ENCODE measurements at regions not wholly inside any gene's neighbourhood (a gene's known extent, or its start where the extent isn't known, plus 50 kb on each side); places are given as distances from the start of the nearest gene placed in this dataset.
"Not testable (repeated sequence)": the region's sequence is repeated elsewhere in the genome, so short reads cannot be mapped to it uniquely, and the experiment has no call there.

DNA sequence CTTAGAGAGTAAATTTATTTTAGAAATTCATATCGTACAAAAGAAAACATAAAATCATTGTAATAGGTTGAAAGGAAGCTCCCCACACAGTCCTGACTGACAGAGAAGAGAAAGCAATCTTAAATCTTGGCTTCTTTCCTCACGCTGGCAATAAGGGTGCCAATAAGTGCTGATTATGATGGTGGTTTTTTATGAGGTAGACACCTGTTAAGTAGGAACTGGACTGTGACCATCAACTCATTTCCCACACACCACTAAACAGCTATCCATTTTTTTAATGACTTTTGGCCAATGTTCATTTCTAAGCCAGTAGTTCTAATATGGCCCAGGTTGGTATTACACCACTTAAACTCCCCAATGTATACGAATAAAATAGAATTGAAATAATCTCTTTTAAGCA, 893.5 kb upstream of the NUDT12 start:
- DNase-seq: peak; percentile 7 to 16

GRCh38 chr5:104452550-104452949, 890.0 kb upstream of the NUDT12 start:
- no peak for DNase-seq

- not testable (repeated sequence) for DNase-seq
These were observed 889.3 kb upstream of the NUDT12 start for GRCh38 chr5:104451911-104452310.

DNA sequence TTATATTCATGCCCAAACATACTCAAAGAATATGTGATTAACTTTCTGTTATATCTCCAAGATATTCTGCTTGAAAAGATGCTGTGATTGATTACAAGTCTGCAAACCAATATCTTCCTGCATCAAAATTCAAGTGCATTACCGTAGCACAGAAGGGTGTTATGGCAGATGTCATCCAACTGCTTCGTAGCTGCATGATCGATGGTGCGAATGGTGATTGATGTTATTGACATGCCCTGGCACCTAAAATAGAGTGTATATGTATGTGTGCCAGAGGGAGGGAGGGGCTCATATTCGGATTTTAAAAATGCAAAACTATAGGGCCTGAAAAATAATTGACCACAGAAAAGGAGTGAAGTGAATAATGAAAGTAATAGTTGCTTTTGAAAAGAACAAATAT, 882.1 kb upstream of the NUDT12 start:
- DNase-seq: no peak

DNA sequence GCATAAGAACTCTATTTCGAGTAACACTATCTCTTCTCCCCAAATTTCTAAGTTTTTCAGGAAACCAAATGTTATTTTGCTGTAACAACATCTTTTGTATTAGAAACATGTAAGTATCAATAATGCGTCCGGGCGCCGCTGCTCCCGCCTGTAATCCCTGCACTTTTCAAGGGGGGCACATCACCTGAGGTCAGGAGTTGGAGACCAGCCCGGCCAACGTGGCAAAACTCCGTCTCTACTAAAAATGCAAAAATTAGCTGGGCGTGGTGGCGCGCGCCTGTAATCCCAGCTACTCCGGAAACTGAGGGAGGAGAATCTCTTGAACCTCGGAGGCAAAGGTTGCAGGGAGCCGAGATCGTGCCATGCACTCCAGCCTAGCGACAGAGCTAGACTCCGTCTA, 881.1 kb upstream of the NUDT12 start:
- DNase-seq: no peak

DNA sequence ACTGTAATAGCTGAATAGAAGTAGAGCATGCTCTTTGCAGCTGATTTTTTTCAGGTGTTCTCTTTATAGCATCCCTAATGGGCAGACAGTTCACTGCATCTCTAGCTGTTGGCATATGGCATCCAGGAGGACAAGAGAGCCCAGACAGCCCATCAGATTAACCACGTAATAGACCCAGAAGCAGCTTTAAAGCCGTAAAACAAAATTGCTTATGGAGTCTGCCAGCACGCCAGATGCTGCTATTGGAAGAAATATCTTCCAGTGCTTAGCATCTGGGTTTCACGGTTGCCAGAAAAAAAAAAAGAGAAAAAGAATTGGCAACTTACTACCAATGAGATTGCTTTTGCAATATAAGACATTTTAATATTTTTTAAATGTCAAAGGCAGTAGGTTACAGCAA, 869.4 kb upstream of the NUDT12 start:
- no peak for DNase-seq

DNA sequence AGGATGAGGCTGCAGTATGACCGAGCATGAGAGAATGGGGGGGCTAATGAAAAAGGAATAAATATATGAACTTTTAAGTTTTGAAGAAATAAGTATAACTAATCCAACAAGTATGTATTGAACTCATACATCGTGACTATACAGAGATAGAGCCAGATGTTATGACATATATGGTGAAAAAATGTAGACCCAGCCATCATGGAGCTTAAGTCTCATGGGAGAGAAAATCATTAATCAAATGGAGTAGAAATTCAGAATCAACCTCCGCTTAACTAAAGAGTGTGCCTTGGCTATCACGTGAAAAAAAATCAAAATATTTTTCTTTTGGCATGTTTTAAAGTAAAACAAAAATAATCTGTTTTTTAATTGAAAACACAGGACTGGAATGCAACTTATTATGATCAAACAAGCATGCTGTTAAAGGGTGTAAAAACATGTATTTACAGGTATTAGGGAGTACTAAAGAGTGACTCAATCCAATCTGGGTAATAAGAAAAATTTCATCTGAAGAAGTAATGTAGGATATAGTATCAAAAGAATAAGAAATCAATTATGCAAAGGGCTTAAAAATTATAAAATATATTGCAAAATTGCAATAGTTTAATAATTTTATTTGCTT, 868.5 kb upstream of the NUDT12 start:
- no peak for DNase-seq

- no peak for DNase-seq
These were observed 867.3 kb upstream of the NUDT12 start for GRCh38 chr5:104429911-104430310.

- no peak for DNase-seq
These were observed 858.8 kb upstream of the NUDT12 start for GRCh38 chr5:104421431-104421830.

DNA sequence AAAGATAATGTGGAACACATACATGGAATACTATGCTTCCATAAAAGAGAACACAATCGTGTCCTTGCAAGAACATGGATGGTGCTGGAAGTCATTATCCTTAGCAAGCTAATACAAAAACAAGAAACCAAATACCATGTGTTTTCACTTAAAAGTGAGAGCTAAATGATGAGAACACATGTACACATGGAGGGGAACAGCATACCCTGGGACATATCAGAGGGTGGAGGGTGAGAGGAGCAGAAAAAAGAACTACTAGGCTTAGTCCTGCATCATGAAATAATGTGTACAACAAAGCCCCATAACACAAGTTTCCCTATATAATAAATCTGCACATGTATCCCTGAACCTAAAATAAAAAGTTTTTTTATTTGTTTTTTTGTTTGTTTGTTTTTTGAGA, 855.5 kb upstream of the NUDT12 start:
- DNase-seq: no peak

DNA sequence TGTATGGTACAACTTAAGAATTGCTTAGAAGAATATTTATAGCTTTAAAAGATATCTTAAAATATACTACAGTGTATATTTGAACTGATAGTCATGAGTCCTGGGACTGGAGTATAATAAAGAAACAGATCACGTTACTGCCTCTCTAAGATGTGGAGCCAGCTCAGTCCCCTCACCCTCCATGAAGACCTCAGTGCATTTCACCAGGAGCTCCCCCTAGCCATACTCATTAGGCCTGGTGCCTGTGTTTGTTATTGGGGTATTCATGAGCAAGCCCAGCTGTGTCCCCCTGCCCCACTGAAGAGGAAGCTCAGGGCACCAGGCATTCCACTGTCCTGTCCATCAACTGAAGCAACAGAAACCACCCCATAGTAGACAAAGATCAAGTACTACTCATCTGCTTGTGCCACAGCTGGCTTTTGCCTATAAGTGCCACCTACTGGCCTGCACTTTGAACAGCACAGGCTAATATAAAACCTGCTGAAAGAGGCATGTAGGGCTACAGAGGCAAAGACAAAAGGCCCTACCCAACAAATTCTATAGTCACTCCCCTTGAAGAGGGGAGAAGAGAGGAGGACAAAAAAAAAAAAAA, 850.2 kb upstream of the NUDT12 start:
- DNase-seq: no peak

- no peak for DNase-seq
These were observed 838.4 kb upstream of the NUDT12 start for GRCh38 chr5:104400941-104401340.

DNA sequence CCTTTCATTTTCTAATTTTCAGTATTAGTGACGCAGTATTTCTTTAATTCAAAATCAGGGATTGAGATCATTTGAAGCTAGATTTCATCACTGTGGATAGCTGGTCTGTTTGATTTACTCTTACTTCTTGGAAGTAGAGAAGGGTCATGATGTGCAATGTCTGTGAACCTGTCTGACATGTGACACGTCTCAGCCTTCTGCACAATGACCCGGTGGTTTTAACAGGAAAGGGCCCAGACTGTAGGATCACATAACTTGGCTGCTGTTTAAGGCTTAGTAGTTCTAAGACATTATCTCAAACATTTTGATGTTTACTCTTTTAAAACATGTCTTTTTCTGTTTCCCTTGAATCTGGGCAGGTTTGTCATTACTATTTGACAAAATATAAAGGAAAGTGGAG, 823.3 kb upstream of the NUDT12 start:
- no peak for DNase-seq

- DNase-seq: no peak
These were observed 812.8 kb upstream of the NUDT12 start for GRCh38 chr5:104375345-104375744.

DNA sequence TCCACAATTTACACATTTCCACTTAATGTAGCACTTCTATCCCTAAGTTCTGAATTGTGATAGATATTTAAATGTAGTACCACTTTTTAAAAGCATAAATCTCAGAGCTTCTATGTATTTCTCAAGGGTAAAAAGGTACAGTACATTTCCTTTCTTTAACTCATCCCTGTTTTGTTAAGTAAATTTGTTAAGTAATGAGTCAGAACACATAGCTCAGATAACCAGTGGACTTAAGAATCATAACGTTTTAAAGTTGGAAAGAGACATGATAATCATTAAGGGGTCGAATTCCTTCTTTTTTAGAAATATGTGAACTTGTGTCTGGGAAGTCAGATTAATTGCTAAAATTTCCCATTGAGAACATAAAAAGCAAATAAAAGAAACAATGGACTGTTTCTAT, 810.2 kb upstream of the NUDT12 start:
- DNase-seq: no peak

GRCh38 chr5:104372376-104372775, 809.8 kb upstream of the NUDT12 start:
- no peak for DNase-seq

DNA sequence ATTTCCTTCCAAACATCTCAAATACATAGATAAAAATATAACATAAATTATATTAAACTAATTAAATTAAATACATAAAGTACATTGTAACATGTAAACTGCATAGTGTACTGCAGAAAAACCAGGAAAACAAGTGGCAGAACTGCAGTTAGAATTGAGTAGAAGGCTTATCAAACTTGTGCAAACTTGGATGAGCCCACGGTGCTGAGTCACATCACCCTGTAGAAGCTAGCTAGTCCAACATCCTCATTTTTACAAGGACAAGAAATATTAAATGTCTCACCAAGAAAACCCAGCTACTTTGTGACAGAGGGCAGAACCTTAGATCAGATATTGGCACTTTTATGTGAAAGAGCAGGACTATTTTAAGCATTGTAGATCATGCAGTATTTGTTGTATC, 807.9 kb upstream of the NUDT12 start:
- no peak for DNase-seq

GRCh38 chr5:104367978-104368377, 805.4 kb upstream of the NUDT12 start:
- no peak for DNase-seq

DNA sequence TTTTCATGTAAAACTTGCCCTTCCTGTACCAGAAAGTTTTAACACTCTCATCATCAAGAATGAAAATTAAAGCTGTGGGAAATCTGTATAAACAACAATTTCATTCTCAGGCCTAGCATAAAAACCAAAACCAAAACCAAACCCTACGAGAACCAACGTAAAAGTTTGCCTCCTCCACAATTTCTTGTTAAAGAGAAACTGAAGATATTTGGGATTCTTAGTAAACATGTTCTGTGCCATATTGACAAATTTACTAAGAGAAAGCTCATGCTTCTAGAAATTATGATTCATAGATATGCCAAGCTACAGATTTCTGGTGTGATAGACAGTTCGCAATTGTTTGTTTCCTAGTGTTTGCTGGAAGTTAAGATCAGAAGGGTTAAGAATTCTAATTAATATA, 801.0 kb upstream of the NUDT12 start:
- DNase-seq: no peak

GRCh38 chr5:104361932-104362331, 799.3 kb upstream of the NUDT12 start:
- no peak for DNase-seq

DNA sequence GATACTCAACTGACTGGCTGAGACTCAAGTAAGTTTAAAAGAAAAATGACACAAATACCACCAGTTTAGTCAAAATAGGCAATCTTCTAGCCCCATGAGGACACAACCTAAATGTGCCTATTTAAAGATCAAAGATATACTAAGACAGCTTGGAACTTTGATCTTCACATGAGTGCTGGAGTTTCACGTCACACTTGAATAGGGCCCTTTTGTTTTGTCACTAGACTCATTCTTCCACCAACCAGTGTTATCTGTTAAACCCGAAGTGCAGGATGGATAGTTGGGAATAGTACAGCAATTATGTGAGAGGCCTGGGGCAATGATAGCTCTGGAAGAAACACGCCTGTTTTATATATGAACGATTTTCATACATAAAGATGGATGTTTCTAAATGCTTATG, 792.8 kb upstream of the NUDT12 start:
- no peak for DNase-seq

DNA sequence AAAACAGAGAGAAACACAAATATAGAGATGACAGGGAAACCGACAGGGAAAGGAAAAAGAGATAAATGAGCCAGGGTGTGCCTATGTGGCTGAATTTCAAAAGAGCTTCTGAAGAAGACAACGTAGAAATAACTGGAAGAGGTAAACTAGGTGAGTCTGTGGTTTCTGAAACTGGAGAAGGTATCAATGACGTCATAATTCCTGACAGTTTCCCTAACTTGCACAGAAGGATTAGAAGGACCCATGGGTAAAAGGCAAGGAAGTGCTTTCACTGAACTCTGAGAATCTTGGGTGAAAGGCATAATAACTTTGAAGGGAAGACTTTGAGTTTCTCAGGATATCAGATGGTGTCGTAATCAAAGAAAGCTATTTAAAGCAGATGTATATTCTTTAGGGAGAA, 790.8 kb upstream of the NUDT12 start:
- no peak for DNase-seq

- no peak for DNase-seq
These were observed 790.4 kb upstream of the NUDT12 start for GRCh38 chr5:104352954-104353353.

DNA sequence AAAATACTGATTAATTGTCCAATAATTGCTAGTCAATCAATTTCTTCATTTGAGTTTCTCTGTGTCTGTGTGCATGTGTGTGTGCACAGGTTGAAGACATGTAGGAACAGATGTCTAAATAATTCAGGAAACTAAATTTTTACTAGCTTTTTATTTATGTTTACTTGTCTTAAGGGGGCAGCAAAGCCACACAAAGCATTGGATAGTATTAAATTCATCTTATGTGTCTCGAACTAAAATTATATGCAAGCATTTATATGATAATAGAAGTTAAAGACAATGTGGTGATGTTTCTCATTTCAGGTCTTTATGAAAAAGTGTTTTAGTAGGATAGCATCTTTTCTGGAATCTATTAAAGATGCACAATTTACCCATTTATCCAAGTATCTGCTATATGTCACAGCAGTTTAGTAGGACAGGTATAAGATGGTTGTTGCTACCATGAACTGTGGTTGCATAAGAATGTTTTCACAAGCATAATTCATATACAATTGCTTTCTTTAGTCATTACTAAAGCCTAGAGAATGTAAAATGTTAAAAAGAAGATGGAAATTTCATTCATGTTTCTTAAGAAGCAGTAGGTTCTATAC, 784.6 kb upstream of the NUDT12 start:
- DNase-seq: no peak
